GM19438 (cell line): ENCODE measurements at regions not wholly inside any gene's neighbourhood (a gene's known extent, or its start where the extent isn't known, plus 50 kb on each side); places are given as distances from the start of the nearest gene placed in this dataset.

Experiments used
- ATAC-seq: cut with Tn5 transposase; IDR thresholded peaks from one replicate; pipeline ENCODE4 v1.9.1; 2021; ENCODE audit warnings: low read depth; ENCODE audit not compliant: unreplicated experiment

DNA sequence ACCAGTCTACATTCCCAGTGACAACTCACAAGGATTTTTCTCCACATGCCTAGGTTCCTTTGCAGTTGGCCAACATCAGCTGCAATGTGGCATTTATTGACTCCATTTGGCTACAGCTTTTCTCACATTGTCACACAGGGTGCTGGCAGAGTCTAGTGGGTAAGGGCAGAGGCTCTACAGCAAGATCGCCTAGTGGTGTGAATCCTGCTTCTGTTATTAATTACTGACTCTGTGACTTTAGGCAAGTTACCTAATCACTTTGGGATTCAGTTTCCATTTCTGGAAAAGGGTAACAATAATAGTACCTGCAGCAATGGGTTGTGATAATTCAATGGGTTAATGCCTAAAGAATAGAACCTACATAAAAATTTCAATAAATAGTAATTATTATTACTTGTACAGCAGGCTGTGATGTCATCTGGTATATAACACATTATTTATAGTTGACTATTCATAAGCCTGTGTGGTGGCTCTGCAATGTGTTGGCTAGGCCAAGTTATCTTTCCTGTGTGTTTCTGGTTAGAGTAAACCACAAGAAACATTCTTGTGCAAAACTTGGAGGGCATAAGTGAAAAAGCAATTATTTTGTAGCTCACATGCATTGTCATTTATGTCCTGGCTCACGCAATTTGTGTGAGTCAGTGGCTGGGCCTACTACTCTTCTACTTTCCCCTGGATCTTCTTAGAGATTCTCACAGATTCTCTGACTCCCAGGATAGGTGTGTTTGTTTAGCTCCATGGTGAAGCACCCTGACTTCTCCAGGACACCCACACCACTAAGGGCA, 59.5 kb downstream of the PTGS2 start:
- no peak for ATAC-seq

- peak; percentile 99 for ATAC-seq
Measured at GRCh38 chr1:186618401-186619170, 61.6 kb downstream of the PTGS2 start.

- ATAC-seq: peak; percentile 3
Measured at GRCh38 chr1:186617926-186618325, 62.3 kb downstream of the PTGS2 start.

DNA sequence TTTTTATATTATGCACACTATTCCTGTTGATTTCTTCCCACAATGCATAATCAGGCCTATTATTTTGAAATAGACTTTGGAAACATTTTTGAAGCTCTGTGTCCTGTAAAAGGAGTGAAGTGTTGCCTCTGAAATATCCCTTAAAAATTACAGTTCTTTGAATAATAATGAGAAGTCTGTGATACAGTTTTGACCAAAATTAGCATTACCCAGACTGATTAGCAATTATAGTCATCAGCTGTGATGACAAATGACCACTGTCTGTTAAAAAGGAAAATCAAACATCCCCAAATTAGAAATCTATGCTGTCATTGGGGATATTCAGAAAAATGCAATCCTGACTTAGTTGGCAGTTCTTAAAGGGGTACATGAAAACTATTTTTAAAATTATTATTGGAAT, 63.7 kb downstream of the PTGS2 start:
- ATAC-seq: no peak

DNA sequence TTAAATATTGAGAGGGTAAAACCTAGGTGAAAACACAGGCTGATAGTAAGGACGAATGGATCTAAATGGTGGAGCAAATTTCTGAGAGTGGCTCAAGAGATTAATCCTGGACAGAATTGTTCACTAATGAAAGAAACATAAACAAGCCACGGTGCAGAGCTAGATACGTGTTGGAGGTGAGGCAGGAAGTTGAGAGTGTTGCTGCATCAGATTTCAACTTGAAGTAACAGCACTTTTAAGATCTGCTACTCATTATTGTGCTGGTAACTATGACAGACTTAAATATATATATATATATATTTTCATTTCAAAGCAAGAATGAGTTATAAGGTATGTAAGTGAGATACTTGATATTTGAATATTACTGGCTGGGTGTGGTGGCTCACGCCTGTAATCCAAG, 64.9 kb downstream of the PTGS2 start:
- ATAC-seq: no peak

DNA sequence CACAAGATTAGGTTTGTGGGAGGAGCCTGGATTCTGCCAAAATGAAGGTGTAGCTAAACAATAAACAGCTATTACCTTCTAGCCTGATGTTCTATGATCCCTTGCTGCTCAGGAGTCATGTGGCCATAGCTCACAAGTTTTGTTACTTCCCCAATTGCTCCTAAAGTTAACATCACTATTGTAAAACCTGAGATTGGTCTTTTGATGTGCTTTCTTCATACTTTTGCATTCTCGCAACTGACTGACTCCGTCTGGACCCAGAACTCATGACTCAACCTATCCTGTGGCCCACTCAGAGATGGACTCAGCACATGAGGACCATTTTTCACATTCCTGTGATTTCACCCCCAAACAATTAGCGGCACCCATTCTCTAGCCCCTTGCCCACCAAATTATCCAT, 69.1 kb downstream of the PTGS2 start:
- ATAC-seq: no peak

- ATAC-seq: no peak
Measured at GRCh38 chr1:186609183-186609582, 71.0 kb downstream of the PTGS2 start.

- peak; percentile 86 for ATAC-seq
Measured at GRCh38 chr1:186605762-186606350, 74.4 kb downstream of the PTGS2 start.

DNA sequence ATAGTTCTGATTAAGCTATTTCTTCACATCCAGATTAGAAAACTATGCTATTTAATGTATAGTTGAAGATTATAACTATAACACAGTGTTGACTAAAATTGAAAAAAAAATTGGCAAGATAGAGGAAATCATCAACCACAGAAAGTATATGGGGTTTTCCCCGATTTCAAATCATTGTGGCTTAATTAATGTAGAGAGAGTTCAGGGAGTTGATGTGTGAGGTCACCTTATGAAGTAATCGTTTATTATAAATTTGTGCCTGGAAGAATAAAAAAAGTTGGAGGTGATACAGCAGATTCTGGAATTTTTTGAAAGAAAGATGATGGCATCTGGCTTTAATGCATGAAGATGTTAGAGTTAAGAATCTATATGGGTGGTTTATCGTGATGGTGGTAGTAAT, 84.3 kb downstream of the PTGS2 start:
- ATAC-seq: peak; percentile 60

DNA sequence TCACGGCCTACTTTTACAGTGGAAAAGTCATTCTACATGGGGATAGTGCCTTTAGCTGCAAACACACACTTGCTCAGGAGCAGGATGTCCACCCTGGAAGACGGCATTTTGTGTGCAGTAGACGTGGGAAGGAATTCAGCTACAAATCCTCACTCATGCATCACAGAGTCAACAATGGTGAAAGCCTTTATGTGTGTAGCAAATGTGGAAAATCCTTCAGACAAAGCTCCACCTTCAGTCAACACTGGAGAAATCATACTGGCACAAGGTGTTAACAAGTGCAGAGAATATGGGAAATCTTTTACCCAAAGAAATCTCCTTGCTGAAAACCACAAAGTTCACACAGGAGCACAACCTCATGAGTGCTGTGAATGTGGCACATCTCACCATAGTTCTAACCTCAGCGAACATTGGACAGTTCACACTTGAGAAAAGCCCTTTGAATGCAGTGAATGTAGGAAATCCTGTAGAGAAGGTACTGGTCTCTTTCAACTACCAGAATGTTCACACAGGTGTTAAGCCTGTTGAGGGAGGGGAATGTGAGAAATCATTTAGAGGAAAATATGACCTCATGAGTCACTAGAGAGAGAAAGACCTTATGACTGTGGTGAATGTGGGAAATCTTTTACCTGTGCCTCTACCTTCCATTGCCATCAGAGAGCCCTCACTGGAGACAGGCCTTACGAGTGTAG, 101.8 kb downstream of the PTGS2 start:
- no peak for ATAC-seq

DNA sequence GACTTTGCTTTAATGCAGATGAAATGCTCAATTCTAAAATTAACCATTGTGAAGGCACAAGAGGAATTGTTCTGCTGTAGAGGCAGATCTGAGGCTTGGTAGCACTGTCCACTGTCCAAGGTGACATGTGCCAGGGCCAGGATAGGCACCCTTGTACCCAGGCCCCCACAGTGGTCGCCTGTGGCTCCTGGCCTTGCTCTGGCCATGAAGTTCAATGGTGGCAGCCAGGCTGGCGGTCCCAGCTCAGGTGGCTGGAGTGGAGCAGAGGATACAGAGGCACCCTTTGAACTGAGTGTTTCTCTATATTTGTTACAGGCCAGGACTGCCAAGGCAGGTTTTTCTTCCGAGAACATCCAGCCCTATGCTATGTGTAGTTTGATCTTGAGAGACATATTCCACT, 102.6 kb downstream of the PTGS2 start:
- ATAC-seq: no peak

DNA sequence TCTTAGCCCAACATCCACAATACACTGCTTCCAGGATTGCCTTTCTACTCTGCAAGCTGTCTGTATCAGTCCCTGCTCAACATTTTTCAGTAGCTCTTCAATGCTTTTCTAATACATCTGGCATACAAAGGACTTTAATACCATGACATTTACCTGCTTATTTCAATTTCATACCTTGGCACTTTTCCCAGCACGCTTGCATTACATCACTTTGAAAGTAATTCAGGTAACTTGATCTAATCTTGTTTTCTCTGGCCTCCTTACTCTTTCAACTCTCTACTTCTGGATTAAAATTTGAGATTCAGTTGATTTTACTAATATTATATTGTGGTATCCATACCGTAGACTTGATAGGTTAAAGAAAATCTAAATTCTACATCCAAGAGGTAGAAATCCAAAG, 103.0 kb downstream of the PTGS2 start:
- no peak for ATAC-seq

GRCh38 chr1:186575348-186575747, 104.9 kb downstream of the PTGS2 start:
- no peak for ATAC-seq

- ATAC-seq: no peak
Measured at GRCh38 chr1:186574926-186575325, 105.3 kb downstream of the PTGS2 start.

DNA sequence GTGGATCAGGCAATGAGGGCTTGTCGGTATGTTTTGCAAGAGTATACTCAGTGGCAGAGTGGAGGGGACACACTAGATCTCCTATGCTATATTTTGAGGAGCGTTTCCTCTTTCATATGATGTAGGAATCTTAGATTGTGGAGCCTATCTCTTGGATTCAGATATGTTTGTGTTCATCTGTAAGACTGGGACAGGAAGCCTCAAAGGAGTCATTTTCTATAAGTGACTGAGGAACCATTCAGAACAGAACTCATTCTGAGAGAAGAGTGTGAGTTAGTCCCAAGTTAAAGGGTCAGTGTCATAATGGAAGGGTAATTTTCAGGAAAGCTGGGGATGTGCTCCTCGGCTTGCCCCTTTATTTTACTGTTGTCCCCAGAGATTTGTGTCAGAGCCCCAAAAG, 107.7 kb downstream of the PTGS2 start:
- ATAC-seq: no peak

- ATAC-seq: no peak
Measured at GRCh38 chr1:186571771-186572170, 108.5 kb downstream of the PTGS2 start.

- no peak for ATAC-seq
Measured at GRCh38 chr1:186569856-186570255, 108.9 kb upstream of the PDC start.

- ATAC-seq: no peak
Measured at GRCh38 chr1:186568221-186568620, 107.3 kb upstream of the PDC start.

DNA sequence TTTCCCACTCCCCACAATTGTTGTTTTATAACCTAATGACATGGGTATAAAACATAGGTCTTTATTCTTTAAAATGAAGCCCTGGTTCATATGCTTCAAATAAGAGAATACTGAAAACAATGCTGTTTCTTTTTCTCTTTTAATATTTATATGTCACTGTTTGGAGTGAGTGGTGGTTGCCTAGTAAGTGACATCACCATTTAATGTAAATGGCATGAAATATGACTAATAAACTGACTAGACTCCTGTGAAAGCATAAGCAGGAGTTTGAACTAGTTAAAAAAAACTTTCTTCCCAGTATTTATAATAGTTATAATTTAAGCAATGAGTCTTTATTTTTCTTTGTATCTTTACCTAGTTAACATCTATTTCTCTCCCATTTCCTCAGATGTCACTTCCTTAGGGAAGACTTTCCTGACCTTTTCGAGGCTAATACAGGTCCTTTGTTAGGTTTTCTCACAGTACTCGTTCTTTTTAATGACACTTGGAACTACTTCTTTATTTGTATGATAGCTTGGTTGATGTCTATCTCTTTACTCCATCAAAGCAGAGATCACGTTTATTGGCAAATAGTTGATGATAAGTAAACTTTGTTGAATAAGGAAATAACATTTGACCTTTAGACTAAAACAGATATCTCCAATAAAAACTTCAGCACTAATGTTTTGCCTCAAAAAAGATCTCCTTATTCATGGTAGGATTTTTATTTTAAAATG, 105.4 kb upstream of the PDC start:
- ATAC-seq: no peak

- no peak for ATAC-seq
Measured at GRCh38 chr1:186564582-186564981, 103.7 kb upstream of the PDC start.
